ENCODE measurements at regions not wholly inside any gene's neighbourhood (a gene's known extent, or its start where the extent isn't known, plus 50 kb on each side); places are given as distances from the start of the nearest gene placed in this dataset.

DNA sequence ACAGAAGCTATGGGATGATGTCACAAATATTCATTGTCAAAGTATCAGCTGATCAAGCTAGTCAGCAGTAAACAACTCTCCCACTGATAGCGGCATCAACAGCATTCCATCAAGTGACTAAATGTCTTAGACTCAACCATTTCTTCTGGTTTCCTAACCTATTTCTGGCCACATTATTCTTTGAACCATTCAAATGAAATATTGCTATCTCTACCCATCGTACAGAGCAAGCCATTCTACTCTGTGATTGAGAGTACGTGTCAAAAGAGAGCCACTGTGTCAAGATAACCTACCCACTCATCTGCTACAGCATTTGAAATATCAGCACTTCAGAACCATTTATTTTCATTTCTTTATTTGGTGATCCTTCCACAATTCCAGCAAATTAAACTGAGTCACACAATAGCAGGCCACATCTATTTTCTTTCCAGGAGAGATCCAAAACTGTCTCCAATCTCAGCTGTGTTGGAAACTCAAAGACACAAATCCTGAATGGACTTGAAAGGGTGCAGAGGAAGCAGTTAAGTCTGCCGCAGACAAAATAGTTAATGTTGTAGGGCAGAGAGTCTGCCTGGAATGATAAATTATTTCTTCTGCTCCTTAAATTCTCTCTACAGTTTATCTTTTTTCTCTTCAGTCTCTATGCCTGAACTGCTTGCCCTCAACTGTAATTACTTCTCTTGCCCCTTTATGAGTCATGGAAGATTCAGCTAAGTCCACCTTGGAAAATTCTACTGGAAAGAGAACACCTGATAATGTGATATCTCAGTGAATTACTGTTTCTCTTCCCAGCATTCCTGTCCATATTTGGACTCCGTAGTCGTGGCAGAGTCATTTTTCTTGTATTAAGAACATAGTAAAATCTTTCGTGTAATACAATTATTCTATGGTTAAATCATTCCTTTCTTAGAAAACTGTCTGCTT, 364.8 kb downstream of the PDGFC start:
- intact Hi-C loops (cut with DNase I), result no loop called here
- ATAC-seq, result peak in 1 of 2 donors; percentile 34
- no peak for DNase-seq

DNA sequence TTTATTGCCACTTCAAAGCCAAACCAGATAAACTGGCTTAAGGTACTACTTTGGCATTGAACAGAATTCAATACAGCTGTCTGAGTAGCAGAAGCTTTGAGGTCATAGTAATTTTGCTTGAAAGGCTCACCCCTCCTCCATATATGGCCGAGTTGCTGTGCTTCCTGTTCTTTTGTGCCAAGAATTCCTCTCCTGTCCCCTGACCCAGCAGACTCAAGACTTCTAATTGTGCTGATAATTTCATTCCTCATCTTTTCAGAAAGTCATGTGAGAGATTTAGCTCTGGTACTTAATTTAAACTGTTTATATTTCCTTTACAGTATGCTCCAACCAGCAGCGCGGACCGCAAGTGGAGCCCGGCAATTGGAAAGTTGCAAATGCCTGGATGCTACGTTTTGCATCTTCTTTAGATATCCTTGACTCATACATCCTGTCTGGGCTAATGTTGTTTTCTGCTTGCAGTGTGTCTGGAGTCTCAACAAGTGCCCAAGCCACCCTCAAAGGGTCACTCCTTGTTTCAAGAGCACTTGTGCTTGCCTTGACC, 373.4 kb downstream of the PDGFC start:
- DNase-seq (peak; percentile 15), ATAC-seq (peak; percentile 55 to 63)
- intact Hi-C loops (cut with DNase I), result loop anchor here in 1 of 2 donors (10.0 kb wide), 1 partner anchor 447 kb away; no protein-coding TSS in a partner anchor

DNA sequence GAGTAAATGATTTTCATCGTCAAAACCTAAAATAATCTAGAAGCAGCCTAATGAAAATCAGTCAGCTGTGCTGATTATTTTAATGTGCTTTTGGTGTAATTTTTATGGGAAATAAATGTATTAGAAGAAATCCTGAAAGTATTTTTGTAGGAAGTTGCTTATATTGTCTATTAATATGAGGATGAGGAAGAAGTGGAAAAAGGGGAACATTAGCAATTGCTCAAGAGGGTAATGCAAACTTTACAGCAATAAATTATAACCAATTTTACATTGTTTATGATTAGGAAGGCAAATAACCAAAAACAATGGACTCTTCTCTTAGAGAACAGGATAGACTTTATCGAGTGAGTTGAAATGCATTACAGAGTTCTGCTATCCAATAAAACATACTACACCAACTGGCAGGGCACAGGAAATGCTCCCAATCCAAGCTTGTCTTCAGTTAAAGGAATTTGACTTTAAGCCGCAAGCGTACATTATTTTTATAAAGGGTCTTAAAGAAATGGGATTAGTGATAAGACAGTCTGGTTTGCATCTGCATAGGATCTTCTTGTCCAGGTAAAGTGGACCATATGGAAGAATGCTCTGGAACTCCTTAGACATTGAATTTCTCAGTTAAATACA, 374.8 kb downstream of the PDGFC start:
- ATAC-seq (no peak), DNase-seq (no peak)
- intact Hi-C loops (cut with DNase I), result loop anchor here in 1 of 2 donors (10.0 kb wide), 1 partner anchor 448 kb away; no protein-coding TSS in a partner anchor

DNA sequence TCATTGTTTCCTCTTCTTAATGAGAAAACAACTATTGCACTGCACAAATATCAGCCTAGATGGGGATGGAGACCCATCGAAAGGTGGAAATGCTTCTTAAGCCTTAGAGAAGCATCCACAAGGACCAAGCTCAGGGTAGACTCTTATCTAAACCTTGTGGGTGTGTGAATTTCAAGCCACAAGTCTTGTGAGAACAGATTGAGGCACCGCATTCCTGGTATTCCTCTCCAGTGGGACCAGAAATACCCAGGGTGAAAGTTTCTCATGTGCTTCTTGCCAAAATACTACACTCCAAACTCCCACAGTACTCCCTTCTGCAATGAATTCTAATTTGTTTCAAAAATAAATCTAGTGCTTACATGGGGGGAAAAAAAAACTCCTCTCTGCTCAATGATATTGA, 375.6 kb downstream of the PDGFC start:
- no peak for ATAC-seq
- intact Hi-C loops (cut with DNase I), result loop anchor here in 1 of 2 donors (10.0 kb wide), 1 partner anchor 449 kb away; no protein-coding TSS in a partner anchor
- DNase-seq, result no peak

DNA sequence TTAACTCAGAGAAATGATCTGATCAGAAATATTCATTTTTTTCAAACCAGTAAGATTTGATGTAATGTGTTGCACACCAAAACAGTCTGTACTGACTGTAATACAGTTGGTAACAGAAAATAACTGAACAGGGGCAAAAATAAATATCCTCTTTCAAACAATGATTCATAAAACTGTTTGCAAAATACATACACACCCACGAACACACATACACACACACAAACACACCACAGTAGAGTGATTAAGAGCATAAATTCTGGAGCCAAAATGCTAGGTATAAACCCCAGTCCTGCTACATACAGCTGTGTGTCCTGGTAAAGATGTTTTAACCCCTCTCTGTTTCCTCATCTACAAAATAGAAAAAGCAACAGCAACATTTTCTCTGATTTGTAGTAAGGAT, 376.6 kb downstream of the PDGFC start:
- ATAC-seq, result peak in 1 of 2 donors; percentile 26
- intact Hi-C loops (cut with DNase I), result loop anchor here in 1 of 2 donors (10.0 kb wide), 1 partner anchor 450 kb away; no protein-coding TSS in a partner anchor
- DNase-seq, result no peak

DNA sequence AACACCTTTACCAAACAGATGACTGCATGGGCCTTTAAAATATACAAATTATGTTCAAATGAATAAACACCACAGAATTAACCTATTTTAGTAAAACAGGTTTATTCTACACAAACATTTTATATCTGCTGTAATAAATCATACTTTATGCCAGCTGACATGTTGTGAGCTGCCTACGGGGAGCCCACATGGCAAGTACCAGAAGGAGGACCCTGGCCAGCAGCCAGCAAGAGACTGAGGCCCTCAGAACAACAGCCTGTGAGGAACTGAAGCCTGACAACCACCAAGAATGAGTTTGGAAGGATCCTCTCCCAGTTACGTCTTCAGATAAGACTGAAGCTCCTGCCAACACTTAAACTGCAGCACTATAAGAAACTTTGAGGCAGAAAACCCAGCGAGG, 377.0 kb downstream of the PDGFC start:
- ATAC-seq (peak; percentile 12 to 26), DNase-seq (peak; percentile 40)
- intact Hi-C loops (cut with DNase I), result loop anchor here in 1 of 2 donors (10.0 kb wide), 1 partner anchor 450 kb away; no protein-coding TSS in a partner anchor

DNA sequence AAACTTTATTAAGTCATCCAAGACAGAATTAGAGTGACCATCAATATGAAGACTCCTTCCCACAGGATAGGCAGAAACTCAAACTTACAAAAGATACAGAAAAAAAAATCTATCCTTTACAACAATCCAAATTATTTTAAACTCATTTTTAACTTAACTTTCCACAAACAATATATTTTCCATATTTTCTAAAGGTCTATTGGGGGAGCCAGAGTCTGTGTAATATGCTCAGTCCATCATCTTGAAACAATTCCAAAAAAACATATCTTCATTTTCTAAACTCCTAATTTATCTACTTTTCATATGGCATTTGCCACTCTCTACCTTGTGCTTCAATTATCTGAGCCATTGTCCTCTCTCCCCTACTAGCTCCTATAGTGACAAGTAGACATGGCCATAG, 378.1 kb downstream of the PDGFC start:
- no peak for DNase-seq
- intact Hi-C loops (cut with DNase I), result loop anchor here in 1 of 2 donors (10.0 kb wide), 1 partner anchor 451 kb away; no protein-coding TSS in a partner anchor
- no peak for ATAC-seq

DNA sequence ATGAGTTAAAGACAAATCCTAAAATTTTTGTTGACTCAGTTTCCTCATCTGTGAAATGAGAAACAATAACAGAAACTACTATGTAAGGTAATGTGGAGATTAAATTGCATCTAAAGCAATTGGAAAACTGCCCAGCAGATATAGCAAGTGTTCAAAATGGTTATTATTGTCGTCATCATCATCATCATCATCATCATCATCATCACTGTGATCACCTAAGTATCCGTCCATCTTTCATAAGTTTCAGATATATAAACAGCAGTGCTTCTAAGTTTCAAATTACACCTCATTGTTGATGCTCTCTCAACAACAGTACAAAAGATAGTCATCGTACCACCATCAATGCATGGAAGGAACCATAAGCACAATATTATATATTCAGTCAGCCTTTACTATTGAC, 379.9 kb downstream of the PDGFC start:
- ATAC-seq (no peak), DNase-seq (no peak)
- intact Hi-C loops (cut with DNase I), result loop anchor here in 1 of 2 donors (10.0 kb wide), 1 partner anchor 453 kb away; no protein-coding TSS in a partner anchor

DNA sequence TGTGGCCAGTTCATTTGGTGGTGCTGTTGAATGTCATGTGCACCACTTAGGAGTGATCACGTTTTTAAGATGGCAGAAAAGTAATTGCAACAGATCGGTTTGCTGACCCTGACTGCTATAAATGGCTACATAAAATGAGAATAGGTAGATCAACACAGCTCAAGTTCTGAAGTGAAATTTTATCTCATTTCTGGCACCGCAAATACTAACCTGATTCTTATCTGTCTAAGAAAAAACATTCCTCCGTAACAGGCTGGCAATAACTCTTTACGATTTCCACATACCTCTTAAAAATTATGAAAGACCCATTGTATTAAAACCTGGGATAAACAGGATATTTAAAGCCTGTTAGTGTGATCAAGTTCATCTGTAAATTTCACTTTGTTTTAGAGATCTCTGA, 387.5 kb downstream of the PDGFC start:
- no peak for ATAC-seq
- intact Hi-C loops (cut with DNase I), result no loop called here

DNA sequence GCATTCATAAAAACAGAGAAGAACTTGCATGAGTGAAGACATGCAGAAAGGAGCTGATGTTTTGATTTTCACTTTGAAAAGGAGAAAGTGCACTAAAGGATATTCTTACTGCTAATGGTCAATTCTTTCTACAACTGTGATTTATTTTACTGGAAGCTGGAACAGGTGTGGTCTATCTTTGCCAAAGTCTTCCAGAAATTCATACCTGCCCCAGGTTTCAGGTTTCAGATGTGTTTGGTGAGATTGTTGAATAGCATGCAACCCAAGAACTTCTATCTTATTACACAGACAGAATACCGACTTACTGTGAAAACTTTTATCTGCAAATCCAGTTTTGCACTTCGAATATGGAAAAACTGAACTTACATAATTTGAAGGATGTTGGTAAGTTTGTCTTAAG, 388.3 kb downstream of the PDGFC start:
- intact Hi-C loops (cut with DNase I), result no loop called here
- ATAC-seq, result no peak
- DNase-seq, result no peak

More for the DNA sequence above, 387.5 kb downstream of the PDGFC start:
- no peak for DNase-seq

DNA sequence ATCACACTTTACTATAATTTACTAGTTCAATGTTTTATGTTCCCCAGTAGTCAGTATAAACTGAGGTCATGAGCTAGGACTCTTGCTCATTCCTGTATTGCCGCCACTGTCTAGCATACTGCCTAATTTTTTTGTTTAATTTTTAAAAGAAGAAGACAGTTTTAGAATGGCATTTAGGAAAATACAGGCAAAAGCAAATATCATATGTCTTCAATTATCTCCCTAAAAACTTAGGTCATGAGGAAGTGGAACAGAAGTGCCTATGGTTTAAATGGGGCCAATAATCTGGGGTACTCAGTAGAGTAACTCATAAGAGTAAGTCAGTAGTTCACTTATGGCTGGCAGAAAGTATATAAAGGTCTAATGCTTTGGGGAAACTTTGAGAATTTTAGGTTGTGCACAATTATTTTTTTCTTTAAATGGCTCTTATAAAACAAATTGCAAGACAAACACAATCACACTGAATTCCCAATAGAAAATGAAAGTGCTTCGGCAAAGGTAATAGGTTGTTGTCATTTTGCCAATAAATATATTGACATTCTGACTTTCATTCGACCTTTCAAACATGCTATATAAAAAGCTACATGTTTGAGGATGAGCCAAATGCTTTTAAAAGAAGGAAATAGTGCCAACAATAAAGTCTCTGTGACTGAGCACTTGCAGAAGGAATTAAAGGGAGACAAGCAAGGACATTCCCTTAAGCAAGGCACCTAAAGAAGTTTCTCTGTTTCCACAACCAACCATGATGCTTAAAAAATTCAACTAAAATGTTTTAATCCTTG, 390.1 kb downstream of the PDGFC start:
- ATAC-seq (no peak), DNase-seq (no peak)
- intact Hi-C loops (cut with DNase I), result no loop called here

DNA sequence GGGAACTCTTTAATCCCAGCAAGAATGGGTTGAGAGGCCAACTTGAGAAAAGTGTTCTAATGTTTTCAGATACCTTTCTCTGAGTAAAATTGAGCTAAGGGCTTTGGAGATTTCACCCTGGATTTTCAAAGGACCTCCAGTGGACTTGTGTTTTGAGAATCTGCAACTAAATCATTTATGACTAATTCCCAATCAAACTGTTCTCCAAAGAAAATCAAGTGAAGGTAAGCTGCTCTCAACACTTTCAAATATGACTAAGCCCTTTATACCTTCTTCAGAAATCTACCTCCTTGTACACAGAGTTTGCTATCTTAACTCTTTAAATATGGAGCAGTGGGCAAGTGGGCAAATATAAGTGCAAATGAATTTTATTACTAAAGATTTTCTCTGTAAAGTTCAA, 392.9 kb downstream of the PDGFC start:
- ATAC-seq, result no peak
- DNase-seq, result no peak

DNA sequence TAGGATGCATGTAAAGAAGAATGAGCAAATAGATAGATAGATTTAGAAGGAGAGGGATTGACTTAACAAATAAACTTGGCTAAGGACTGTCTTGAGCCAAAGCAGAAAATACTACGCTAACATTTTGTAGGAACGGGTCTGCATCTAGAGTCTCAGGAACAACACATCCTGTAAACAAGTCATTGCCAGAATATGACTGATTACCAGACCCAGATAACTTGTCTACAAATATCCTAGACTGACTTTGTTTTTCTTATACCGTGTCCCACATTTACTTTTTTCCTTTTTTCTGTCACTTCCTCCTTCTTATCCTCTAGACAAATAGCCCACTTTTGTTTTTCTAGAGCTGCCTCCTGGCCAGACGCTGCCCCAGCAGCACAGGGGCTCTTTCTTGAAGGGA, 393.6 kb downstream of the PDGFC start:
- DNase-seq (no peak), ATAC-seq (no peak)
- intact Hi-C loops (cut with DNase I), result no loop called here

More for the DNA sequence above, 392.9 kb downstream of the PDGFC start:
- intact Hi-C loops (cut with DNase I), result no loop called here

DNA sequence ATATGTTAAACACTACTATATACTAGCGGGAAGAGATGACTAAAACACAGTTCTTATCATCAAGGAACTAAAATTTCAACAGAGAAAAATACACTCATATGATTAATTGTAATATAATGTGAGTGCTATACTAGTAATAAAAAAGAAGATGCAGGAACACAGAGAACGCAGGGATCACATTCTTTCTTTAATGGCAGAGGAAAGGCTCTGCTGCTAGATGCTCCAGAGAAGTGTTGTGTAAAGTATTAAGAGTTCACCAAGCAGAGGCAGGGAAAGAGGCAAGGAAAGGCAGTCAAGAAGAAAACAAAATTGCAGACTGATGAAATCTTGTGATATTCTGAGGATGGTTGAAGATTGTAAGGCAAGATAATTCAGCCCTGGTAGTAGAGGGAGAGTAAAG, 394.7 kb downstream of the PDGFC start:
- intact Hi-C loops (cut with DNase I), result no loop called here
- ATAC-seq (no peak), DNase-seq (no peak)

DNA sequence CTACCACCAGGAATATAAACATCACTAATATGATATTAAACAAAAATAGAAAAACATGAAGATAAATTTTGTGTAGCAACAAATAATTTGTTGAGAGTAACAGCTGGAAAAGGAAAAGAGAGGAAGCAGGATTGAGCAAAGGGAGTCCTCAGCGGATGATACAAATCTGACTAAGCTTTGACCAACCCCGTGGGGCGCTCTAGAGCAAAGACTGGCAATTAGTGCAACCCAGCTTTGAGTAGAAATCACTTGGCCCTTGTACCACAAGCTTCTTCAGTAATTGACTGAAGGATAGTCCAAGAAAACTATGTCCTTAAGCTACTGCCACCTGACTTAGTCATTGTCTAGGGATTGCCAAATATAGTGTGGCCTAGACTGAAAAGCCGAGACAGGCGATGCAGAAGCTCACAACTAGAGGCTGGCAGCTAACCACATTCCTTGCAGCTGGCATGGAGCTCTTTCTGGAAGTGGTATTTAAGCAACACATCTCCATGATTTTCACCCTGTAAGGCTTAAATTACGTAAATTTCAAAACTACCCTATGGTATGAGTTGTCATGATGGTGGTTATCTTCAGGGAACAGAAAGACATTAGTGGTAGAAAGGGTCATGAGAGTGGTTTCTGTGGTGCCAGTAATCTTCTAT, 396.0 kb downstream of the PDGFC start:
- no peak for ATAC-seq
- intact Hi-C loops (cut with DNase I), result no loop called here
- no peak for DNase-seq

DNA sequence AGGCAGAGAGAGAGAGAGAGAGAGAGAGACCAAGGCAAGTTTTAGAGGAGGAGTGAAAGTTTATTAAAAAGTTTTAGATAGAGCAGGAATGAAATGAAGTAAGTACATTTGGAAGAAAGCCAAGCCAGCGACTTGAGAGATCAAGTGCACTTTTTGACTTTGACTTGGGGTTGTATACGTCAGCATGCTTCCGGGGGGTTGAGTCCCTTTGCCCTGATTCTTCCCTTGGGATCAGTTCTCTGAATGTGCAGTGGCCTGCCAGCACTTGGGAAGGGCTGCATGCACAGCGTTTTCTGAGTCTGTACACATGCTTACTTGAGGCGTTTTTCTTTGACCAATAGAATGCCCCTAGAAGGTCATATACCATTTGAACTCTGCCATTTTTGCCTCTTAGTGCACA, 400.5 kb downstream of the PDGFC start:
- peak in 1 of 2 donors; percentile 63 for ATAC-seq
- peak; percentile 22 for DNase-seq

DNA sequence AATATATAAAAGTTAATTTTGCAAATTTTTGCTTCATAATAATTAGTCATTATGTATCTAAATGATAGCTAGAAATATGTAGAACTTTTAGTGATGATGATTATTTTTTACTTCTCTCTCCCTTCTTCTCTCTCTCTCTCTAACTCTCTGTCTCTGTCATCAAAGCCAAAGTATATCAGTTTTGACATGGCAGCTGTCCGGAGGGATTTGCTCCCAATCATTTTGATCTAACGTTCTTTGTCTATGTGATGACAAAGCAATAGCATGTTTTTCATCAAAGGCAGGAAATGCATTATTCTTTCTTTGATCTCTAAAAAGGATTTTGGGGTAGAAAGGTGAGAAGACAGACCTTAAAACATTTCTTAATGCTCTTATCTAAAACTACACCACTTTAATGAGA, 402.1 kb downstream of the PDGFC start:
- no peak for ATAC-seq
- no peak for DNase-seq
- intact Hi-C loops (cut with DNase I), result no loop called here

More for the DNA sequence above, 400.5 kb downstream of the PDGFC start:
- intact Hi-C loops (cut with DNase I), result no loop called here

DNA sequence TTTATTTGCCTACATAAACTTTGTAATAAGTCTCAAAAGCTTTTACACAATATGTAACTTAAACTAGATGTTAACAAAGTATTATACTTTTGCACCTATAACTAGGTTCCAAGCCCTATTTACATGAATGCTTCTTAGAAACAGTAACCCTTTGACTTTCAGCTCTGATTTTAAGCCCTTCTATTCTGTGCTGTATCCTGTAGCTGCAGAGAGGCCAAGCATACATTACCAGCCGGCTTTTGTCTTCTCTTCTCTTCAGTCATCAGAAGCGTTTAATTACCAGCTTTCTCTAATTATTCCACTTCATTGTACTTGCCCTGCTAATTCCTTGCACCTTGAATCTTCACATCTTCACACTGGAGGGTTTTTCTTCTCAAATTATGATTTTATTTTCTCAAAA, 403.1 kb downstream of the PDGFC start:
- DNase-seq (no peak), ATAC-seq (no peak)
- intact Hi-C loops (cut with DNase I), result no loop called here

DNA sequence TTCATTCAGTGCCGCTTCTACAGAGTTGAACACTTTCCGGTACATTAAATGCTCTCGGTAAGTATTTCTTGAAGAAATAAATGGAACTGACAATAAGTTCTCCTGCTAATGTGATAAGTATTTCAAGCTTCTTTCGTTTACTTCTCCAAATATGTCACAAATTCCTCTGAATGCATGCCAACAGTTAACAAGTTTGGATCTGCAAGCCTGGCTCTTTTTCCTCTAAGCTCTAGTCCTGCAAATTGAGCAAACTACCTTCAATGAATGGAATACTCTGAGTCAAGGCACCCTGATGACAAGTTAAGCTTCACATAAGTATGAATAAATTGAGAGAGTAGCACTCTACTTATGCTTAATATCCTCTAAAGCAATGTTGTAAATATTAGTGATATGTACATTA, 403.6 kb downstream of the PDGFC start:
- DNase-seq (no peak), ATAC-seq (no peak)
- intact Hi-C loops (cut with DNase I), result no loop called here
